GM12878 (cell line): ENCODE measurements at regions not wholly inside any gene's neighbourhood (a gene's known extent, or its start where the extent isn't known, plus 50 kb on each side); places are given as distances from the start of the nearest gene placed in this dataset.

Experiments
- ATAC-seq: fragments of 200-7000 bp; cut with Tn5 transposase; 3 replicates; pipeline ENCODE4 v1.9.1; 2020; ENCODE audit warnings: mild to moderate bottlenecking, moderate library complexity
- BruUV-seq: library from RNA; stranded (reverse); fragments of 400-500 nt; replicated peaks from 2 replicates; lab custom pipeline; 2021; lab: Mats Ljungman, UMichigan
- CTCF ChIA-PET: fragments of 300-600 bp; sonication (Branson Sonifier 250); formaldehyde crosslinking; extraction: SDS; loops from one replicate; lab custom pipeline; 2021; ENCODE audit warnings: inconsistent platforms; lab: Yijun Ruan, JAX
- POLR2A ChIA-PET: fragments of 350-600 bp; formaldehyde crosslinking; extraction: SDS; loops from one replicate; lab custom pipeline; 2021; ENCODE audit warnings: inconsistent platforms; lab: Charles Lee
- RAD21 ChIA-PET: fragments of 300-600 bp; sonication (Branson Sonifier 250); formaldehyde crosslinking; loops from one replicate; lab custom pipeline; 2023; ENCODE audit warnings: antibody characterized with exemption; ENCODE audit not compliant: unreplicated experiment; lab: Charles Lee
- SMC1A ChIA-PET: fragments of 300-600 bp; sonication (Branson Sonifier 250); formaldehyde crosslinking; loops from one replicate; lab custom pipeline; 2023; ENCODE audit not compliant: unreplicated experiment, uncharacterized antibody; lab: Charles Lee
- DNase-seq: peaks from one replicate; pipeline ENCODE4 v3.0.0-alpha.2; 2011; ENCODE audit warnings: low read depth, low spot score
- FAIRE-seq: peaks from 3 replicates; lab custom pipeline; 2011; peaks lifted over from hg19 to GRCh38; lab: Jason Lieb, UNC
- H2AFZ ChIP-seq: 2 replicates; pipeline ENCODE4 v1.6.0; 2011; ENCODE audit warnings: low read depth, low read length, control low read depth; ENCODE audit not compliant: control insufficient read depth
- H3K27ac ChIP-seq: 2 replicates; pipeline ENCODE4 v1.5.1; 2011; ENCODE audit warnings: control low read depth; ENCODE audit not compliant: control insufficient read depth, insufficient read depth
- H3K27me3 ChIP-seq, 2 experiments: replicated peaks in 1 of 2; 2 replicates each; pipeline versions ENCODE4 v1.6.0 to v1.6.1; 2011; ENCODE audit warnings: low read length in 1 of 2; ENCODE audit not compliant: control insufficient read depth in 2 of 2, insufficient read depth in 2 of 2
- H3K36me3 ChIP-seq, 2 experiments: 2 replicates each; pipeline ENCODE4 v1.5.1; 2011; ENCODE audit warnings: low read length in 1 of 2; ENCODE audit not compliant: control insufficient read depth in 2 of 2, insufficient read depth in 2 of 2
- H3K4me1 ChIP-seq: 2 replicates; pipeline ENCODE4 v1.6.1; 2011; ENCODE audit warnings: mild to moderate bottlenecking, low read length, moderate library complexity, mixed read lengths; ENCODE audit not compliant: control insufficient read depth, insufficient read depth
- H3K4me2 ChIP-seq: 2 replicates; pipeline ENCODE4 v1.6.0; 2011; ENCODE audit warnings: control low read depth; ENCODE audit not compliant: control insufficient read depth, insufficient read depth
- H3K4me3 ChIP-seq: fragments of 200-600 bp; sonication (generic); 2 replicates; pipeline ENCODE4 v1.5.1; 2016
- H3K79me2 ChIP-seq: 2 replicates; pipeline ENCODE4 v1.6.0; 2011; ENCODE audit warnings: low read length; ENCODE audit not compliant: control insufficient read depth, insufficient read depth
- H3K9ac ChIP-seq: 2 replicates; pipeline ENCODE4 v1.8.0; 2011; ENCODE audit warnings: low read length, control low read depth, mixed read lengths; ENCODE audit not compliant: control insufficient read depth, insufficient read depth
- H3K9me3 ChIP-seq: replicated peaks from 3 replicates; pipeline ENCODE4 v1.5.1; 2011; ENCODE audit warnings: mild to moderate bottlenecking, low read length; ENCODE audit not compliant: control insufficient read depth, insufficient read depth
- H4K20me1 ChIP-seq: 2 replicates; pipeline ENCODE4 v1.6.0; 2011; ENCODE audit not compliant: control insufficient read depth, insufficient read depth
- CHD4 ChIP-seq: fragments of 200-600 bp; sonication (generic); IDR thresholded peaks from 2 replicates; pipeline ENCODE4 v1.6.1; 2016; ENCODE audit warnings: mild to moderate bottlenecking
- POLR2AphosphoS5 ChIP-seq: IDR thresholded peaks from 2 replicates; pipeline ENCODE4 v1.6.1; 2011; ENCODE audit warnings: mild to moderate bottlenecking, low read length, inconsistent platforms
- SPI1 ChIP-seq: IDR thresholded peaks from 2 replicates; pipeline ENCODE4 v1.6.1; 2011; ENCODE audit warnings: low read depth, mild to moderate bottlenecking, low read length, moderate library complexity, borderline replicate concordance; ENCODE audit not compliant: insufficient read depth
- YY1 ChIP-seq: IDR thresholded peaks from 2 replicates; pipeline ENCODE4 v1.6.1; 2011; ENCODE audit warnings: low read depth, mild to moderate bottlenecking, low read length
- WGBS: methylation state at CpG from one replicate; pipeline ENCODE4 v1.1.6; 2016; ENCODE audit warnings: low lambda C conversion rate; ENCODE audit not compliant: insufficient replicate concordance, insufficient coverage; ENCODE audit errors: missing lambda C conversion rate; 5-methylcytosine and 5-hydroxymethylcytosine counted together
- in situ Hi-C: fragments of 300-500 bp; cut with MboI; formaldehyde crosslinking; loops from 9 replicates; pipeline ENCODE4 v1.14.3; 2018; ENCODE audit warnings: mixed read lengths
- intact Hi-C: fragments of 100-400 bp; cut with micrococcal nuclease; formaldehyde crosslinking; loops from one replicate; pipeline ENCODE4 v1.14.2; 2022; ENCODE audit not compliant: unreplicated experiment
- TF ChIP-seq, protein P1 (sequence below): IDR thresholded peaks from 2 replicates; pipeline ENCODE4 v1.6.1; 2012; ENCODE audit warnings: improper control_type of control experiment, low read depth, low read length; ENCODE audit not compliant: insufficient replicate concordance

DNA sequence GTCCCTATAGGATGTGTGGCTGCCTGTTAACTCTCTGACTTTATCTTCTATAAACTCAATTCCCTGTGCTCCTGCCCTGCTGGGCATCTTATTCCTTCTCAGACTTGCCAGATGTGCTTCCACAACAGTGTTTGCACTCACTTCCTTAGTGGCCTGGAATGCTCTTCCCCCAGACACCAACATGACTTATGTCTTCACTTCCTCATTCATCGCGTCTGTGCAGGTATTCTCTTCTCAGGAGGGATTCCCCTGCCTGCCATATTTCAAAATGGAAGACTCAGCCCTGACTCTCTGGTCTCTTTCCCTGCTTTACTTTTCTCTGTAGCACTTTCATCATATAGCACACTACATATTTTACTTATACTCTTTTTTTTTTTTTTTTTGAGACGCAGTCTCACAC lies 344.0 kb downstream of the CENPC start:
- DNase-seq (no peak), FAIRE-seq (no peak), ATAC-seq (peak; percentile 50; the same call in 2 of the 3 replicates)
- Histone ChIP-seq H3K4me3 (no peak overlapping the region), H3K27me3 (no peaks in the 10 kb centered on the region), H3K36me3 (no peaks in the 10 kb centered on the region), H2AFZ (no peak overlapping the region), H3K27ac (no peak overlapping the region), H3K4me2 (no peak overlapping the region), H3K9ac (no peak overlapping the region), H3K4me1 (no peaks in the 10 kb centered on the region), H3K79me2 (no peaks in the 10 kb centered on the region), H4K20me1 (no peaks in the 10 kb centered on the region), H3K9me3 (no peaks in the 10 kb centered on the region)
- intact Hi-C loops: no loop called here
- WGBS: 16% methylated on average over 2 of the region's 3 CpGs
- POLR2A ChIA-PET: interaction anchor here (0.7 kb wide), 1 partner anchor 711 kb away, joined by 3 read pairs; no protein-coding TSS in a partner anchor
- RAD21 ChIA-PET: no interaction called here
- SMC1A ChIA-PET: no interaction called here
- BruUV-seq: no TSS peak
- in situ Hi-C loops: no loop called here
- TF ChIP-seq SPI1: peak; percentile 67; the same call in 1 of the 2 replicates
- TF ChIP-seq YY1: 0 out of 2 replicates have a peak, but pooled peaks have one; percentile 24
- no peak for TF ChIP-seq POLR2AphosphoS5
- TF ChIP-seq CHD4: no peak
- TF ChIP-seq, protein P1, sequence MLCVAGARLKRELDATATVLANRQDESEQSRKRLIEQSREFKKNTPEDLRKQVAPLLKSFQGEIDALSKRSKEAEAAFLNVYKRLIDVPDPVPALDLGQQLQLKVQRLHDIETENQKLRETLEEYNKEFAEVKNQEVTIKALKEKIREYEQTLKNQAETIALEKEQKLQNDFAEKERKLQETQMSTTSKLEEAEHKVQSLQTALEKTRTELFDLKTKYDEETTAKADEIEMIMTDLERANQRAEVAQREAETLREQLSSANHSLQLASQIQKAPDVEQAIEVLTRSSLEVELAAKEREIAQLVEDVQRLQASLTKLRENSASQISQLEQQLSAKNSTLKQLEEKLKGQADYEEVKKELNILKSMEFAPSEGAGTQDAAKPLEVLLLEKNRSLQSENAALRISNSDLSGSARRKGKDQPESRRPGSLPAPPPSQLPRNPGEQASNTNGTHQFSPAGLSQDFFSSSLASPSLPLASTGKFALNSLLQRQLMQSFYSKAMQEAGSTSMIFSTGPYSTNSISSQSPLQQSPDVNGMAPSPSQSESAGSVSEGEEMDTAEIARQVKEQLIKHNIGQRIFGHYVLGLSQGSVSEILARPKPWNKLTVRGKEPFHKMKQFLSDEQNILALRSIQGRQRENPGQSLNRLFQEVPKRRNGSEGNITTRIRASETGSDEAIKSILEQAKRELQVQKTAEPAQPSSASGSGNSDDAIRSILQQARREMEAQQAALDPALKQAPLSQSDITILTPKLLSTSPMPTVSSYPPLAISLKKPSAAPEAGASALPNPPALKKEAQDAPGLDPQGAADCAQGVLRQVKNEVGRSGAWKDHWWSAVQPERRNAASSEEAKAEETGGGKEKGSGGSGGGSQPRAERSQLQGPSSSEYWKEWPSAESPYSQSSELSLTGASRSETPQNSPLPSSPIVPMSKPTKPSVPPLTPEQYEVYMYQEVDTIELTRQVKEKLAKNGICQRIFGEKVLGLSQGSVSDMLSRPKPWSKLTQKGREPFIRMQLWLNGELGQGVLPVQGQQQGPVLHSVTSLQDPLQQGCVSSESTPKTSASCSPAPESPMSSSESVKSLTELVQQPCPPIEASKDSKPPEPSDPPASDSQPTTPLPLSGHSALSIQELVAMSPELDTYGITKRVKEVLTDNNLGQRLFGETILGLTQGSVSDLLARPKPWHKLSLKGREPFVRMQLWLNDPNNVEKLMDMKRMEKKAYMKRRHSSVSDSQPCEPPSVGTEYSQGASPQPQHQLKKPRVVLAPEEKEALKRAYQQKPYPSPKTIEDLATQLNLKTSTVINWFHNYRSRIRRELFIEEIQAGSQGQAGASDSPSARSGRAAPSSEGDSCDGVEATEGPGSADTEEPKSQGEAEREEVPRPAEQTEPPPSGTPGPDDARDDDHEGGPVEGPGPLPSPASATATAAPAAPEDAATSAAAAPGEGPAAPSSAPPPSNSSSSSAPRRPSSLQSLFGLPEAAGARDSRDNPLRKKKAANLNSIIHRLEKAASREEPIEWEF: no peak
- CTCF ChIA-PET: no interaction called here
